IPS-11a (cell line): ENCODE measurements at regions not wholly inside any gene's neighbourhood (a gene's known extent, or its start where the extent isn't known, plus 50 kb on each side); places are given as distances from the start of the nearest gene placed in this dataset.

ENCODE experiments used
- H3K4me3 ChIP-seq: one replicate; pipeline ENCODE4 v1.5.1; 2013; ENCODE audit warnings: low read depth, low read length, control low read depth

DNA sequence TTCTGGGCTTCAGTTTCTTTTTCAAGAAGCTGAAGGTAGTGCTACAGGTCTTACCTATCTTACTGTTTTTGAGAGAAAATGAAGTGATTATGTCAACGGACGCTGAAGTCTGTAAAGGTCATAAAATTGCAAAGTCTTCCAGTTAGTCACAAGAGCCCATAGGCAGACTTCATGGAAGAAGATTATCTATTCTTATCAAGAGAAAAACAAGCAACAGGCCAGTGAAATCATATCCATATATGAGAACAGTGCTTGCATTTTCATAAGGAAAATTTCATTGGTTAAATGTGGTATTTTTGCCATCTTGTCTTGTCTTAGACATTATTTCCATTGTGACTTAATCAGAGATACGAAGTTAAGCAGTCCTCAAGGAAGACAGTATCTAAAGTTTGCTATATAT lies 412.7 kb upstream of the SEL1L start:
- H3K4me3 ChIP-seq = no peak overlapping the region

DNA sequence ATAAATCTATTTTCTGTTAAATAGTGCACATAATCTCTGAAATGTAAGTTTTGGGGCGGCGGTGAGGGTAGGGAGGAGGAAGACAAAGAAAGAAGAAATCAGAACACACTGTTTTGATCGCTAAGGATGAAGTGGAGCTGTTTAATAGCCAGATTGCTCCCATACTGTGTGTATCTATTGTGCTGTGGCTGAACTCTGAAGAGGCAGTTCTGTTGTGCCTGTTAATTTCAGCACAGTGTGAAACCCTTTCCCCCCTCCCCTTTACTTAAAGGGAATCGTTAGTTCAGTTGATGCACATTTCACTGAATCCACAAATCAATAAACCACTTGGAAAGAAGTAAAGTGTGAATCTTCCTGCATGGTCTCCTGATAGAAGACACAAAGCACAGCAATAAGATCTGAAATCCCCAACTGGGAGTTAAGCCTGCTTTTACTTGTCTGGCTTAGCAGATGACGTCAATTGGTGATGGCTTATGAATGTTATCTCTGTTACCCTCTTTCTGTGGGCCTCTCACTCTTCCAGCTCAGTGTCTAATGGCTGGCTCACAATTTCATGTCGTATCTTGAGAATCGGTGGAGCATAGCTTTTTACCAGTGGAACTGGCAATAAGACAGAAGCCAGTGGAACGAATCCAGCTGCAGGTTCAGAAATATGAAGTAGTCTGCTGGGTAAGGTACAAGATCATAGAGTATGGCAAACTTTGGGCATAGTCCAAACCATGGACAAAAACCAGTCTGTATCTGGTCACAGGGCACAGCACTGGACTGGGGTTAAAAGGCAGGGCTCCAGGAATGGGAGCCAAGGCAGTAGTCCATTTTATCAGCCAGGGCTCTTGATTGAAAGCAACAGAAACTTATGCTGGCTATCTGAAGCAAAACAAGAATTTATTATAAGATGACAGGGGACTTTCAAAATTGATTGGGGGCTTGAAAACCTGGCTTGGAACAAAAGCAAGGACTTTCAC lies 413.5 kb upstream of the SEL1L start:
- no peak overlapping the region for H3K4me3 ChIP-seq

DNA sequence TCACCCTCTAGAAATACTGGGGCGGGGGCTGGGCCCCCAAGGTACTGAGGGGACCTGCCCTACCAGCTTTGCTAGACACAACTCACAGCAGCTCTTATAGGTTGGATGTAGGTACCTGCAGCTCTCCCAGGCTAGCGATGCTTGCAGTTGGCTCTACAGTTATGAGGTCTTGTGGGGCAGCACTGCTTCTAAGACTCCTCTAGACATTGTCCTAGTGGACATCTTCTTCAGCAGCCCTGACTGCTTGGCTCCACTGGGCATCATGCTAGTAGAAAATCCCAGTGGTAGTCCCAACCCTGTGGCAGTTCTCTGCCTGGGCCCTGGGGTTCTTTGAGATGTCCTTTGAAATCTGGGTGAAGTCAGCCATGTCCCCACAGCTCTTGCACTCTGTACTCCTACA lies 419.3 kb upstream of the SEL1L start:
- H3K4me3 ChIP-seq = no peak overlapping the region

DNA sequence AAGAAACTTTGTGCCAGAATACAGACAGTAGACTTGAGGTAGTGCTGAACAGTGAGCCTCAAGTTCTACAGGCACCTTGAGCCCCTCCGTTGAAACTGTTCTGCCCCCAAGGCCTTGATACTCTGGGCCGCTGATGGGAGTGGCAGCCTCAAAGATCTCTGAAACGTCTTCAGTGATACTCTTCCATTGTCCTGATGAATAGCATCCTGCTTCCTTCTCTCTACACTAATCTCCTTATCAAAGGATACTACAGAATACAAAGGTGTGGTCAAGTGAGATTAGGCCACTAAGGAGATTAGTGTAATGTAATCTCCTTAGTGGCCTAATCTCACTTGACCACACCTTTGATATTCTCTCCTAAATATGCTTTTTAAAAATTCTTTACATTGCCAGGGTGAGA lies 419.8 kb upstream of the SEL1L start:
- no peak overlapping the region for H3K4me3 ChIP-seq

DNA sequence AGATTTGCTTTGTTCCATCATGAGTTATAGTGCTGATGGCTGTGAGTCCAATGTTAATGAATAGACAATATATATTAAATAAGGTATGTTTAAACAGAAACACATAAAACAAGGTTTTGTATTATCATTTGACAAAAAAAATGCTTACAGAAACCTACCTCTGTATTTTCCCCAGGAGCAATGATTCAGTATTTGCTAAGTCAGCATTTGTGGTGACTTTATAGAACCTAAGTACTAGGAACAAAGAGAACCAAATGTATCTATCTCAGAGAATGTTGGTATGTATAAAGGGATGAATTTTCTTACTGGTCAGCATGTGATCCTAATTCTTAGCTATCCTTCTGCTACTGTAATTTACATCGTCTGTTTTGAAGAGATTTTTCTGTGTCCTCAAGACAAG lies 421.5 kb upstream of the SEL1L start:
- H3K4me3 ChIP-seq = no peak overlapping the region

DNA sequence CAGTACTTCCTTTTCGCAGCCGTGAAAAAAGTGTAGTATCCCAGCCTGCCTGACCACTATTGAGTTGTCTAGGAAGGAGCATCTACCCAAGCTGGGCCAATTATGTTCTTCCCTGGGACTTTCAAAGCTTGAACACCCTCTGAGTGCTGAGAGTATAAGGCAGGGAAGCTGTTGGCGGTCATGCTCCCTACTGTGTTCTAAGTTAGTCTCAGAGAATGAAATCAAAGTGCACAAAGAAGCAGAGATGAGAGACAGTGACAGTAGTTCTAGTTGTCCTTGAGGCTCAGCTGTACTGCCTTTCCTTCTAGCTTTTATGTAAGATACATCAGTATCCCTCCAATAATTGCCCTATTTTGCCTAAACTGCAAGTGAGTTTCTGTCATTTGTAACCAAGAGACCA lies 427.1 kb upstream of the SEL1L start:
- H3K4me3 ChIP-seq = no peak overlapping the region

DNA sequence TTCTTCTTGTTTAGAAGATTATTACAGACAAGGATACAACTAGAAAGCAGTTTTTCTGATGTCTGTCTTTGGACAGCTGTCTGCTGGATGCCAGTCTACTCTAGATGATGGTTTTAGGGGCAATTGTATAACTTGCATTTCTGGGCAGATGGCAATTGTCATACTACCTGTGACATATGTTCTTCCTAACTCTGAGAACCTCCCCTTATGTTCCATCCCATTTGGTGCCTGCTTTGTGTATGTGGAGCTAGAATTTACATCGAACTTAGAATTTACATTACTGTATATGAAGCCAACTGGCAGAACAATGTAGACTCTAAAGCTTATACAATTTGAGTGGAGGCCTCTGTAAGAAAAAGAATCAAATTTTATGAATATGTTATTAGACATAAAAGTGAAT lies 430.2 kb upstream of the SEL1L start:
- no peak overlapping the region for H3K4me3 ChIP-seq

DNA sequence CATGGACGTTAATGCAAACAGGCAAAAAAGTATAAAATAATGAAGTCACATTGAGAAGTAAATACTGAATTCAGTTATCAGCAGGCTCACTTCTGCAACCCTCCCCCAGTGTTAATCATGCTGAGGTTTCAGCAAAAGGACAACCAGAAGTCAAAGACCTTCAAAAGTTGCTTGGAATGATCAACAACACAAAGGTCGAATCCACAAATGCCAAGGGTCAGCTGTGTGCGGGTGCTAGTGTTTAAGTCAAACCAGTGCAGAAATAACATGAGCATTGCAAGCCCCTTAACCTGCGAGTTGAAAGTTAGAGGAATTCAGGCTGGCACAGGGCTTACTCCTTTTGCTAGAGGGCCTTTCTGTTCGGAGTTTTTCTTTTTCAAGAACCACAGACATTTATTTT lies 436.7 kb upstream of the SEL1L start:
- no peak overlapping the region for H3K4me3 ChIP-seq

DNA sequence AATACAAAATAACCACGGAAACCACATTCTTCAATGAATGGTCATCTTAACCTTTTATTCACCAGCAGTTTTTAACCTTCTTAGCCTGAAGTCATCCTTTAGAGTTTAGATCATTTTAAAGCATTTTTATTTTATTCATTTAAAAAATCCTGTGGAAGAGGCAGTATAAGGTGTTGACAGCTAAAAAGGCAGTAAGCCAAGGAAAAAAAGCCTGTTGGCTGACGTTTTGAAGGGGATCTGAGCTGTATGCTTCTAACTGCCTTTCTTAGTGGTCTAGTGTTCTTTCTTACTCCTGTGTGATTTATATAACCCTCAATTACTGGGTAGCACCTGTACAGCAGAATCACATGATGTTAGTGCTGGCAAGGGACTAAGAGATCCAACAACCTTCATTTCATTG lies 438.3 kb upstream of the SEL1L start:
- H3K4me3 ChIP-seq = no peak overlapping the region

DNA sequence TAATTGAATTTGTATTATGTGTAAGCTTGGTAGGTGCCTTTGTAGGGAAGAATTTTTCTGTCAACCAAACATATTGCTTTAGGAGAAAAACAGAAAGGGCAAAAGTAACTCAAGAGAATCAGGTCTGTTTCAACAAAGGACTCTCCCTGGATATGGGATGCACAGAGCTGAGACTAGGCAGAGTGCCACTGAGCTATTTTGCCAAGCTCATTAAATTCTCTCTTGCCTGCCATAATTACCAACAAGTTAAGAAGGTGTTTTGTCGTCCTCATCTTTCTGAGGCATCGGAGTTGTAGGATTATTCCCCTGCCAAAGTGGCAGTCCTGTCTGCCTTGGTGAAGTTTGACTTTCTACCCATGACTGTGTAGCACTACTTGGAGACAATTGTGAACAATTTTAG lies 438.9 kb upstream of the SEL1L start:
- H3K4me3 ChIP-seq = no peak overlapping the region

DNA sequence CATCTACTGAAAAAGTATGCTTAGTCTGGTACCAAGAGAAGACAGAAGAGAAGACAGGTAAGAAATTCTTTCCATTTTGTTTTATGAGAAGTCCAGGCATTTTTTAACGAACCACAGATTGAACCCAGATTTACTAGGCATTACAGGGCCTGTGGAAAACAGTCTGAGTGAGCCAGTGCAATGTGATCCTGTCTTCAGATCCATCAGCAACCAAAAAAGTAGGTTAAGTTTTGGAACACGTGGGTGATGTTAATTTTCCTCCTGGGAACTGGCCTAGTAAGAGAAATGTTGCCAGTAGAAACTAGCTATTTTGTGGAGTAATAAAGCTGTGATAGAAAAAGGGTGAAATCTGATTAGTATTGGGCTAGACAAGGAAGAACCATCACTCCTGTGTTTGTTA lies 440.9 kb upstream of the SEL1L start:
- H3K4me3 ChIP-seq = no peak overlapping the region

DNA sequence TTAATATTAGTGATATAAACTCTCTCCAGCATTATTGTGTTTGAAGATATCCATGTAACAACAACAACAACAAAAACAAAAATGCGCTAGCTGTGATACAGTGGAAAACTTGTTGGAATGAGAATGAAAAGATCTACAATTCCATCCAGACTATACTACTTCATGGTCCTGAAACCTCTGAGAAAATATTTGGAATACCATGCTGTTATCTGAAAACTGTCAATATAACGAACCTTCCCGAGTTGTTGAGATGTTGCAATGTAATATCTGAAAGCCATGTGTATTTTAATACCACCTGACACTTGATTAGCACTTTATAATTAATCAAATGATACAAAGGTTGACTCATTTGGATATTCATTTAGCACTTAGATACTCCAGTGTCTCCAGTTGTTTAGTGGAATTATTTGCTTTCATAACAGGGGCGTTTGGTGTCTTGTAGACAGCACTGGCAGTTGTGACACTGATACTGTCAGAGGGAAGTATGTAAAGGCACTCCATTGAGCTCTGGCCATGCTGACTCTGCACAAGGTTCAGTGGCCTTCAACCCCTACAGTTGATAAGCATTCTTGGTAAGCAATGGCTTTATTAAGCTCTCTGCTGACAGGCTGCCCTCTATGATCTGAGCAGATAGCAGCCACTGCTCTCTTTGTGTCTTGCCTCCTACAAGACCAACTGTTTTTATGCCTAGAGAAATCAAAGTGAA lies 447.1 kb upstream of the SEL1L start:
- no peak overlapping the region for H3K4me3 ChIP-seq

DNA sequence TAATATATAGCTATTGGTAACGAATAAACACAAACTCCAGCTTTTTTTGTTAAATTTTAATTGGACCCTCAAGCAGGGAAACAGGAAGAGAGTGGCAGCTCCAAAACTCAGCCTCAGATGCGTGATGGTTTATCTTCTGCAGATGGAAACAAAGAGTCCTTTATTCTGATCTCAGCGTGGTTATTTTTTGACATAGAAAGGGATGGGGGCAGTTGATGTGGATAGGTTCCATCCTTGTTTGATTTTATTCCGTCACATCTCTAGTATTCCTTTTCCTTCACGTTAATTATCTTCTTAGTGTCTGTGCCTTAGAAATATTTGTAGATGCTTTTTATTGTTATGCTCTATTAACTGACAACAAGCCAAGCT lies 447.6 kb upstream of the SEL1L start:
- no peak overlapping the region for H3K4me3 ChIP-seq

DNA sequence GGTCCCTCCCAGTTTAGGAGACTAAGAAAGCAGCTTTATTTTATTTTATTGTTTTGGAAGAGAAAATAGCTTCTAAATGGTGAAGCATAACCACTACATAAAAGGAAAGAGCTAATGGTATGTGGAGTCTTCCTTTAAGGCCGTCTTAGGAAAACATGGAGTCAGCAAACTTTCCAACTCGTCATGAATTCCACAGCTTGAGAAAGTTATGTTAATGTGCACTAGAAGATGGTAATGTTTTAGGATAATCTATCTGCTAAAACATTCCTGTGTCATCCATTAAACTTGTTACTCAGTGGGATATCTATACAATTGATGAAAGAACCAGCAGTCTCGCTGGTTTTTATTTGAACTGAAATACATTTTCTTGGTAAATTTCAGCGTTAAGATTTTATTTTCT lies 448.4 kb upstream of the SEL1L start:
- H3K4me3 ChIP-seq = no peak overlapping the region

DNA sequence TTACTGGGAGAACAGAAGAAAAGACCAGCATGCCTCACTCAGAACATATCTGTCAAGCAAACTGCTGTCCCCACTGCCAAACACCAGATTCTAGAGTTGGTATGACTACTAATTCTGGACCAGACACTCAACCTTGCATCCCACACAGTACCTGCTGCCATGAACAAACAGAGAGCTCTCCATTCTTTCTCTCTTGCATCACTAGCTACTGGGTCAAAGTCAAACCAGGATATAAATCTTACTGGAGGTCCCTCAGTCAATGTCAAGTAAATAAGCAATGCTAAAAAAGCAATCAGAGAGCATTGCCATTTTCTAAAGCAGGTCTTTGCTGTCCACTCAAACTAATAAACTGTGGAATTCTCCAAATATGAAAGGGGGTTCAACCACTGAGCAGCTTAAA lies 452.4 kb upstream of the SEL1L start:
- H3K4me3 ChIP-seq = no peak overlapping the region

DNA sequence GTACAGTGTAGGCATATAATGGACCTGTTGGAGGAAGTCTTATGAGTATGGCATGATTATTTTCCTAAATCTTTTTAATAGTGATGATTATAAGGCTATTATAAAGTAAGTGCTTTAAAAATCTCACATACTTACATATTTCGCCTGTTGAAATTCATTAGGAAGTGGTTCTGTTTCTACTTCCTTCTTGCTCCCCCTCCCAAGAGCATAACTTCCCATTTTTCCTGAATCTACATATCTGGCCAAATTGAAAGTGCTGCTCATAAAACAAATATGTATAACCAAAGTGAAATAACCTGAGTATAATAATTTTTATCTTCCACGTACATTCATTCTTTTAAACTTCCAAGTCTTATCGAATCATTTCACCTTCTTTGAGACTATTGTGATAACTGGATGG lies 455.6 kb upstream of the SEL1L start:
- H3K4me3 ChIP-seq = no peak overlapping the region

DNA sequence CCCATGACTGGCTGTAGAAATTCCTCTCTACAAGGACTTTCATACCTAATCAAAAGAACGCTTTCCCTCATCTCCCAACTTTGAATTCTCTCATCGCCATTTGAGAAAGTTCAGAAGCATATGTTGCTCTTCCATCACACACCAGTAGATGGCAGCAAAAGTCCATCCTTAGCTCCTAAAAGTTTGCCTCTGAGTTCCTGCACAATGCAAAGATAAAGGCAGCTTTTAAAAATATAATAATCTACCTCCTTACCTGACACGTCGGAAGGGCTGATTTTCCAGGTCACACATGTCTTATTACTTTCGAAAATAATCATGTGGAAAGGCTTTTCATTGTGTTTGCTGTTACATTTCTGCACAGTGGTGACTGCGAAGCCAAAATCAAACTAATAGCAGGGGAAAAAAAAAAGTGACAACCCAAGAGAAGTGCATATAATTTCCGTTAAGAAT lies 456.7 kb upstream of the SEL1L start:
- no peak overlapping the region for H3K4me3 ChIP-seq

DNA sequence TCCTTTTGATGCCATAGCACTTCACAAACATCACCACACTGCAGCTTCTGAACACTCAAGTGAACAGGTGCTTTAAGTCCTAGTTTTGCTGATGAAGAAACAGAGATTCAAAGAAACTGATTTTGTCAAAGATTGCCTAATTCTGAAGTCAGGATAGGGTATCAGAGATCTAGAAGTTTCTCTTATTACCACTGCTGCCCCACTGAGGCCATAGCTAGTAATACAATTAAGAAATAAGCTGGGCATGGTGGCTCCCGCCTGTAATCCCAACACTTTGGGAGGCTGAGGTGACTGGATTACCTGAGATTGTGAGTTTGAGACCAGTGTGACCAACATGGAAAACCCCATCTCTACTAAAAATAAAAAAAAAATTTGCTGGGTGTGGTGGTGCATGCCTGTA lies 458.3 kb upstream of the SEL1L start:
- H3K4me3 ChIP-seq = no peak overlapping the region

DNA sequence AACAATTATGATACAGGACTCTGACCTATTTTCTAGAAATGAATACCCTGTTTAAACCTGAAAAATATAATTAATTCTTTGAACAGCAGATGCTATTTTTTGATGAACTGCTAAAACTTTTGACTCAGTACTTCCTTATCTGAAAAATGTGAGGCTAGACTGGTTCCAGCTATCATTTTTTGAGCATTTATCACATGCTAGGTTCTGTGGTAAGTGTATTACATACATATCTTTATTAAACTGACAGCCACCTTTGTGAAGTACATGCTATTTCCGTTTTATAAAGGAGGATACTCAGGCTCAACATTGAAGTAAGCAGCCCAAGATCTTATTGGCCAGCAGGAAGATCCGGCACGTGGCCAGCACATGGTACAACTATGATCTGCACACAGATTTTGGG lies 459.8 kb upstream of the SEL1L start:
- H3K4me3 ChIP-seq = no peak overlapping the region

DNA sequence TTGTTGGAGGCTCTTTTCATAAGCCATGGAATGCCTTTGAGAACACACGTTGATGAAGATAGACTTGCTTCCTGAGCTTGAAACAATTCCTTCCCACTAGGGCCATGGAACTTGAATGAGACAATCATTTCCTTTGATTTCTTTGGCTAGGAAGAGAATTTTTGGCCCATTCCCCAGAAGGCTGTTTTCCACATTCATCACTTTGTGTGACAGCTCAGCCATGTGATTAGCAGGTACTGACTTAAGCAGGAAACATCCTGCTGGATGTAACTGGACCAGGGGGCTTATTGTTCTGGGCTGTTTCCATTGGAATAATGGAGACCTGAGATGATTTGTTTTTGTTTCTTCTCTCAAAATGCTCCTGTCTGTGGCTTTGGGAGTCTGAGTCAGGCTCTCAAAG lies 469.8 kb upstream of the SEL1L start:
- no peak overlapping the region for H3K4me3 ChIP-seq

DNA sequence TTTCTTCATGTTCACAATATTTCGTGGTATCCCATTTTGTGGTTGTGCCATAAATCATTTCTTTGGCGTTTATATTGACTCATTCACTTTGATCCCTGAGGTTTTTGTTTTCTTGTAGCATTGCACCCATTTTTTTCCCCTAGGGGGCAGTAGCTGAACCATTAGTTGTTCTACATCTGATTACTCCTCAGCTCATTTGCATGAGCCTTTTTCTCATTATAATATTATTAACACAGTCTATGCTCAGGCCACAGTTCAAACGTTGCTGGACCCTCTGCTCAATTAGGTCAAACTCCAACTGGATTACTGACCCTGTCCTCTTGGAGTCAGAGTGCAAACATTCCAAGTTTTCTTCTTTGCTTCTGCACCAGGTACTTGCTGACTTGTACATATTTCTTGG lies 475.4 kb upstream of the SEL1L start:
- H3K4me3 ChIP-seq = no peak overlapping the region

DNA sequence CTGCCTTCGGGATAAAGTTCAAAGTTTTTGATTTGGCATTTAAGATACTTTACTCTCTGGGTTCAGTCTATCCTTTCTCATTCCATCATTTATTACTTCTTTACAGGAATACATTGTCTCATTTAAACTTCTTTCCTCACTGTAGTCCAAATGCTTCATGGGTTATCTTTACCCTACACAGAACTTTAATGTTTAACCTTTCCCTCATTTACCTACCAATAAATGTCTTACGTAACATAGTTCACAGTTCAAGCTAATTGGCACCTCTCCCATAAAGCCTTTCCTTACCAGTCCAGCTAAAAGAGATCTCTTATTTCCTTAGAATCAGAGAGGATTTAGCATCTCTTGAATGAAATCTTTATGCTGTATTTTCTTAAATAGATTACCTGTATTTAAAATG lies 476.3 kb upstream of the SEL1L start:
- no peak overlapping the region for H3K4me3 ChIP-seq
